ENCODE measurements at regions not wholly inside any gene's neighbourhood (a gene's known extent, or its start where the extent isn't known, plus 50 kb on each side); places are given as distances from the start of the nearest gene placed in this dataset.

DNA sequence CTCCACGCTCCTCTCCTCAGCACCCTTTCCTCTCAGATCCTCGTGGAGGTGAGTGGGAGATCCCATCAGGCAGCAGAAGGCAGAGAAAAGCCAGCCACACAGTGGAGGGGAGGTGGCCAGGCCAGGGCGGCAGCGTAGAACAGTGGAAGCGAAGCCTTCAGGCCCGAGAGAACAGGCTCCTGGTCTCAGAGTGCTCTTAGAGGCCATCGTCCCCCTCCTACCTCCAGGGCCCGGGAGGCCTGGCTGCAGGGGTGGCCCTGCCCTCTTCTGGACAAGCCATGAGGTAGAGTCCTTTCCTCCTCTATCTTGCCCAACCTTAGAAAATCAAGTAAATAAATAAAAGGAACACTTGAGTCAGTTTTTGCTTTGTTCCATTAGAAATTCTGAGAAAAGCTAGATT is 202.0 kb downstream of the KATNAL1 start:
- no peaks in the 10 kb centered on the region for H3K9me3 ChIP-seq (ENCODE audit: control insufficient read depth in 2 of 3, insufficient read depth in 1 of 3, low read length in 3 of 3)
- DNase-seq = no peak
- FAIRE-seq = no peak

GRCh38 chr13:30103161-30103840 is 204.1 kb downstream of the KATNAL1 start:
- Histone ChIP-seq H3K27me3 (ENCODE audit: control insufficient read depth, insufficient read depth, low read length) (no peaks in the 10 kb centered on the region), H3K4me3 (ENCODE audit: low read length in 3 of 3) (no peak overlapping the region), H3K9me3 (ENCODE audit: control insufficient read depth in 2 of 3, insufficient read depth in 1 of 3, low read length in 3 of 3) (no peaks in the 10 kb centered on the region), H3K36me3 (ENCODE audit: control insufficient read depth in 2 of 3, insufficient read depth in 3 of 3, low read length in 3 of 3) (no peaks in the 10 kb centered on the region), H3K9ac (ENCODE audit: low read length in 3 of 3) (no peak overlapping the region), H3K27ac (ENCODE audit: low read depth in 2 of 2, low read length in 2 of 2) (no peak overlapping the region), H3K4me1 (ENCODE audit: control insufficient read depth in 2 of 3, insufficient read depth in 2 of 3, low read depth in 1 of 3, low read length in 3 of 3) (no peaks in the 10 kb centered on the region)
- FAIRE-seq (no peak), DNase-seq (no peak)
- TF ChIP-seq, protein P1, sequence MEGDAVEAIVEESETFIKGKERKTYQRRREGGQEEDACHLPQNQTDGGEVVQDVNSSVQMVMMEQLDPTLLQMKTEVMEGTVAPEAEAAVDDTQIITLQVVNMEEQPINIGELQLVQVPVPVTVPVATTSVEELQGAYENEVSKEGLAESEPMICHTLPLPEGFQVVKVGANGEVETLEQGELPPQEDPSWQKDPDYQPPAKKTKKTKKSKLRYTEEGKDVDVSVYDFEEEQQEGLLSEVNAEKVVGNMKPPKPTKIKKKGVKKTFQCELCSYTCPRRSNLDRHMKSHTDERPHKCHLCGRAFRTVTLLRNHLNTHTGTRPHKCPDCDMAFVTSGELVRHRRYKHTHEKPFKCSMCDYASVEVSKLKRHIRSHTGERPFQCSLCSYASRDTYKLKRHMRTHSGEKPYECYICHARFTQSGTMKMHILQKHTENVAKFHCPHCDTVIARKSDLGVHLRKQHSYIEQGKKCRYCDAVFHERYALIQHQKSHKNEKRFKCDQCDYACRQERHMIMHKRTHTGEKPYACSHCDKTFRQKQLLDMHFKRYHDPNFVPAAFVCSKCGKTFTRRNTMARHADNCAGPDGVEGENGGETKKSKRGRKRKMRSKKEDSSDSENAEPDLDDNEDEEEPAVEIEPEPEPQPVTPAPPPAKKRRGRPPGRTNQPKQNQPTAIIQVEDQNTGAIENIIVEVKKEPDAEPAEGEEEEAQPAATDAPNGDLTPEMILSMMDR (IDR thresholded peaks at IDR 0.05; ENCODE audit: borderline replicate concordance, extremely low read depth, insufficient read depth) = no peak
- intact Hi-C loops (cut with DNase I) = no loop called here

More for the DNA sequence above, 202.0 kb downstream of the KATNAL1 start:
- TF ChIP-seq, protein P1 (IDR thresholded peaks at IDR 0.05; ENCODE audit: borderline replicate concordance, extremely low read depth, insufficient read depth) = no peak
- Histone ChIP-seq H3K27ac (ENCODE audit: low read depth in 2 of 2, low read length in 2 of 2) (no peak overlapping the region), H3K4me1 (ENCODE audit: control insufficient read depth in 2 of 3, insufficient read depth in 2 of 3, low read depth in 1 of 3, low read length in 3 of 3) (no peaks in the 10 kb centered on the region), H3K27me3 (ENCODE audit: control insufficient read depth, insufficient read depth, low read length) (no peaks in the 10 kb centered on the region), H3K9ac (ENCODE audit: low read length in 3 of 3) (no peak overlapping the region), H3K36me3 (ENCODE audit: control insufficient read depth in 2 of 3, insufficient read depth in 3 of 3, low read length in 3 of 3) (no peaks in the 10 kb centered on the region), H3K4me3 (ENCODE audit: low read length in 3 of 3) (no peak overlapping the region)
- intact Hi-C loops (cut with DNase I) = no loop called here

- intact Hi-C loops (cut with DNase I) = no loop called here
- Histone ChIP-seq H3K36me3 (ENCODE audit: control insufficient read depth in 2 of 3, insufficient read depth in 3 of 3, low read length in 3 of 3) (no peaks in the 10 kb centered on the region), H3K27me3 (ENCODE audit: control insufficient read depth, insufficient read depth, low read length) (no peaks in the 10 kb centered on the region), H3K4me3 (ENCODE audit: low read length in 3 of 3) (no peak overlapping the region), H3K27ac (ENCODE audit: low read depth in 2 of 2, low read length in 2 of 2) (no peak overlapping the region), H3K9ac (ENCODE audit: low read length in 3 of 3) (no peak overlapping the region), H3K9me3 (ENCODE audit: control insufficient read depth in 2 of 3, insufficient read depth in 1 of 3, low read length in 3 of 3) (no peaks in the 10 kb centered on the region), H3K4me1 (ENCODE audit: control insufficient read depth in 2 of 3, insufficient read depth in 2 of 3, low read depth in 1 of 3, low read length in 3 of 3) (no peaks in the 10 kb centered on the region)
- TF ChIP-seq, protein P1 (IDR thresholded peaks at IDR 0.05; ENCODE audit: borderline replicate concordance, extremely low read depth, insufficient read depth) = no peak
- no peak for FAIRE-seq
- no peak for DNase-seq
These were observed 207.1 kb downstream of the KATNAL1 start for GRCh38 chr13:30100226-30100625.

DNA sequence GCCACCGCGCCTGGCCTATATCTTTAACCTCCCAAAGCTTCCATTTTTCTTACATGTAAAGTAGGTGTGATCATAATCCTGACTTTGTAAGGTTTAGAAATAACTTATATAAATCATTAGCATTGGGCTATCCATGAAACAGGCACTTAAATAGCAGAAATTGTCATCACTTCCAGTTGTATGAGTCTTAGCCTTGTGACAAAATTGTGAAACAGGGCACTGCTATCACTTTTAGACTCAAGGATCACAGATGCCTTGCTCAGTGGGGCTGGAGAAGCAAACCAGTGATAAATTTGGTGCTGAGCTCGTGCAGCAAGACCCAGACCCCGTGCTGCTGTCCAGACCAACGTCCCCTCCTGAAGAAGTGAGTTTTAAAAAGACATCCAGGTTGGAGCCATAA is 209.7 kb downstream of the KATNAL1 start:
- H3K27me3 ChIP-seq (ENCODE audit: control insufficient read depth, insufficient read depth, low read length) = no peaks in the 10 kb centered on the region
- FAIRE-seq = no peak

More for the DNA sequence above, 209.7 kb downstream of the KATNAL1 start:
- DNase-seq = no peak
- intact Hi-C loops (cut with DNase I) = no loop called here
- Histone ChIP-seq H3K9me3 (ENCODE audit: control insufficient read depth in 2 of 3, insufficient read depth in 1 of 3, low read length in 3 of 3) (no peaks in the 10 kb centered on the region), H3K27ac (ENCODE audit: low read depth in 2 of 2, low read length in 2 of 2) (no peak overlapping the region), H3K4me1 (ENCODE audit: control insufficient read depth in 2 of 3, insufficient read depth in 2 of 3, low read depth in 1 of 3, low read length in 3 of 3) (no peaks in the 10 kb centered on the region), H3K36me3 (ENCODE audit: control insufficient read depth in 2 of 3, insufficient read depth in 3 of 3, low read length in 3 of 3) (no peaks in the 10 kb centered on the region), H3K4me3 (ENCODE audit: low read length in 3 of 3) (no peak overlapping the region), H3K9ac (ENCODE audit: low read length in 3 of 3) (no peak overlapping the region)
- TF ChIP-seq, protein P1 (IDR thresholded peaks at IDR 0.05; ENCODE audit: borderline replicate concordance, extremely low read depth, insufficient read depth) = no peak

Measured in kidney (tissue), 13 donors.